ENCODE measurements at regions not wholly inside any gene's neighbourhood (a gene's known extent, or its start where the extent isn't known, plus 50 kb on each side); places are given as distances from the start of the nearest gene placed in this dataset.
"Not testable (repeated sequence)": the region's sequence is repeated elsewhere in the genome, so short reads cannot be mapped to it uniquely, and the experiment has no call there.

- no peak overlapping the region for H3K4me3 ChIP-seq
- no peak overlapping the region for H3K27ac ChIP-seq
Observed at GRCh38 chr3:3689601-3690375, 109.4 kb upstream of the LRRN1 start.

- no peak overlapping the region for H3K4me3 ChIP-seq
- H3K27ac ChIP-seq = no peak overlapping the region
Observed at GRCh38 chr3:3686907-3687648, 112.2 kb upstream of the LRRN1 start.

- Histone ChIP-seq H3K27ac (no peak overlapping the region), H3K4me3 (no peak overlapping the region)
Observed at GRCh38 chr3:3685721-3686120, 113.5 kb upstream of the LRRN1 start.

- H3K4me3 ChIP-seq = no peak overlapping the region
- H3K27ac ChIP-seq = no peak overlapping the region
Observed at GRCh38 chr3:3683261-3683660, 116.0 kb upstream of the LRRN1 start.

DNA sequence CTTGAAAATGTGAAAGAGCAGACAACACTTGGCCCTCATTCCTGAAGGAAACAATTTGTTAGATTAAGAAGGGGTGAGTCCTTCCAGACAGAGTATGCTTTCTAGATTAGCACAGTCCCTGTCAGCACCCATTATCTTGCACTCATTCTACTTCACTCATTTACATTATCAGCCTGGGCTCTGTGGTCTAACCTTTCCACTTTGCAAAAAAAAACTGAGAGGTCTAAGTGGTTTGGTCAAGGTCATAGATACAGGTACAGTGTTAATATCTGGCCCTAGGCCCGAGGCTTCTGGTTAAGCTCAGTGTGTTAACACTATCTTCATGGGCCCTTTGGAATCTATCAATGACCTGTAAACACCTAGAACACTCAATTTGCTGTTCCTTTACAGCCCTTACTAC is 123.4 kb upstream of the LRRN1 start:
- H3K27ac ChIP-seq = no peak overlapping the region
- H3K4me3 ChIP-seq = no peak overlapping the region

DNA sequence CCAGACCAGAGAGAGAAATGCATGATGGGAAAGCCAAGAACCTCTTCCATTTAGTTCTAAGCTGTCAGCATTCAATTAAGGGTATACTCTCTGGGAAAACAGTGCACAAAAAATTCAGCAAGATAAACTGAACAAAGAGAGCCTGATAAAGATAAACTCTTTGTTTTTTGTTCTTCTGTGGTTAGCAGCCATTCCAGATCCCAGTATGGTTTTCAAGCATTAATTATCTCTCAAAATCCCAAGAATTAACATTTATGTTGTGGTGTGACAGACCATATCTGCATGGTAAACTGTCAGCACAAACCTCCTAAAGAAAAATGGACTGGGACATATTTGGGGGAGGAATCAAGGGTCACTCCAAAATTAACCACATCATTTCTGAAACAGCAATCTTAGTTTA is 124.0 kb upstream of the LRRN1 start:
- H3K4me3 ChIP-seq = no peak overlapping the region
- H3K27ac ChIP-seq = no peak overlapping the region

DNA sequence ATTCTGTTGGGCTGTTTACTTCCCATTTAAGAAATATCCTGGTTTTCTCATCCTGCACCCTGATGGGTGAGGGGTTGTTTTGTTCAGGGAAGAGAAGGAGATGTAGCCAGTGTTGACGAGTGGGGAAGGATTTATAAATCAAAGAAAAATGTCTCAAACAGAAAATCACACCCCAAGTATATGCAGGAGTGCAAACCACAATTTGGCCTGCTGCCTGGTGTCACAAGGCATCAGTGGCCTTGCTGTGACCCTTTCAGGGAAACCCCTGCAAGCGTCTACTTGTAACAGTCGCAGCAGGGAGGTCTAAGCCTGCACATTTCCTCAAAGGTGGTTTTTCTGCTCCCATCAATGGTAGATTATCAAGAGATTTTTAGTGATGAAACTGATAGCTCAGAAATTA is 132.6 kb upstream of the LRRN1 start:
- H3K27ac ChIP-seq = no peak overlapping the region
- H3K4me3 ChIP-seq = no peak overlapping the region

DNA sequence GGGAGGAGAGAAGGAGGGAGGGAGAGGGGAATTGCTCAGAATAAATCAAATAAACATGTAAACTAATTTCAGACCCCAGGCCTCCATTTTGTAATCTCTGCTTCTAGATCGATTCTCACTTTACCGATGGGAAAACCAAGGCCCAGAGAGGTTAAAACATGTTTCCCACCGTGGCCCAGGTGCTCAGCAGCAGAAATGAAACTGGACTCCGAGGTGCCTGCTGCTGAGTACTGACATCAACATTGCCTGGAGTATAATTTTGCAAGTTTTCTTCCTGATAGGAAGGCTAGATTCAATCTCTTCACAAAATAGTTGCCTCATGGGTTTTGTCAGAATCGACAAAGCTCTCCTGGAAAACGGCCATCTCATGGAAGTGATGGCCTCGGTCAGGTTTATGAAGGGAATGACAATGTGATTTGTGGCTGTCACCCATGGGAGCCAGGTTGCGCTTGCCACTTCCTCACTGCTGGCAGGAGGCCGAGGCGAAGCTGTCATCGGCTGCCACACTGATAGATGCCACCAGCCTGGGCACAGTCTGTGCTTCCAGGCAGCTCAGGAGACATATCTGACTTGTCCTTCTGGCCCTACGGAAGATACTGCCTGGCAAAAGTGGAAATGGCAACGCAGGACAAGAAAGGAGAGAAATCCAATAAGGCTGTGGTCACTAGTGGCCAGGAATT is 133.1 kb upstream of the LRRN1 start:
- H3K27ac ChIP-seq = no peak overlapping the region
- H3K4me3 ChIP-seq = no peak overlapping the region

DNA sequence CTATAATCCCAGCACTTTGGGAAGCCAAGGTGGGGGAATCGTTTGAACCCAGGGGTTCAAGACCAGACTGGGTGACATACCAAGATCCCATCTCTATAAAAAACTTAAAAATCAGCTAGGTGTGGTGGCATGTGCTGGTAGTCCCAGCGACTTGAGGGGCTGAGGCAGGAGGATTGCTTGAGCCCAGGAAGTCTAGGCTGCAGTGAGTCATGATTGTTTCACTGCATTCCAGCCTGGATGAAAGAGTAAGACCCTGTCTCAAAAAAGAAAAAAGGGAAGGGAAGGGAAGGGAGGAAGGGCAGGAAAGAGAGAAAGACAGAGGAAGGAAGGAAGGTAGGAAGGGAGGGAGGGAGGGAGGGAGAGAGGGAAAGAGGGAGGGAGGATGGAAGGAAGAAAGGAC is 133.7 kb upstream of the LRRN1 start:
- no peak overlapping the region for H3K27ac ChIP-seq
- H3K4me3 ChIP-seq = no peak overlapping the region

- H3K4me3 ChIP-seq = no peak overlapping the region
Observed at GRCh38 chr3:3664935-3665334, 134.3 kb upstream of the LRRN1 start.

DNA sequence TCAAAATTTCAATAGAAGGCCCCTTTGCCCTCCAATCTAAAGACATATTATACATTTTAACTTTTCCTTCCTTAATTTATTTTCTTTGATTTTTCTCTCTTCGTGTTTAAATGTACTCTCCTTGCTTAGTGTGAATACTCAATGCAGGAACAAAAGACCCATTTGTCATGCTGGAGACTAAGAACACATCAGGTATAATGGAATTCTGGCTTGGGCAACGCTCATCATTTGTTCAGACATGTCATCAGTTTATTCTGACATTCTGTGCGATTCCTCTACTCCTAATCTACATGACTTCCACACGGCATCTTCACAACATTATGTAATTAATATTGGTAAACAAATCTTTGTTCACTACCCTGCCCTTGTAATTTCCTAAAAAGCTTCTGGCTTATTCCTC is 136.6 kb upstream of the LRRN1 start:
- Histone ChIP-seq H3K4me3 (no peak overlapping the region), H3K27ac (no peak overlapping the region)

More at GRCh38 chr3:3664935-3665334, 134.3 kb upstream of the LRRN1 start:
- no peak overlapping the region for H3K27ac ChIP-seq

DNA sequence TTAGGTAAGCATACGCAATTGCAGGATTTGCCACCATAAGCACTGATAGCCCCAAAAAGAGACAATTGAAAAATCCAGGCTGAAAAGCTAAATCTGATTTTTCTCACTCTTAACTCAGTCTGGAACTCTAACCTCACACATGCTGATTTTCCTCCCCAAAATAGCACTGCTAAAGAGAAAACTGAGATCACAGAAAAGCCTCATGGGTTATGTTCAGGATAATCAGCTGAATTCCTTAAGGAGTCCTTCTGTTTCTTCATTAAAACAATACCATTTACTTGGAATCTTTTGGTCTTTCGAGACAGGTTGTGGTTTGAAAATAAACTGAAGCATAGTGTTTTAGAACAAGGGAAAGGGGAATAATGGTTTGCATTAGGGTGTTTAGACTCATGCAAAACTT is 144.3 kb upstream of the LRRN1 start:
- H3K27ac ChIP-seq = no peak overlapping the region
- no peak overlapping the region for H3K4me3 ChIP-seq

DNA sequence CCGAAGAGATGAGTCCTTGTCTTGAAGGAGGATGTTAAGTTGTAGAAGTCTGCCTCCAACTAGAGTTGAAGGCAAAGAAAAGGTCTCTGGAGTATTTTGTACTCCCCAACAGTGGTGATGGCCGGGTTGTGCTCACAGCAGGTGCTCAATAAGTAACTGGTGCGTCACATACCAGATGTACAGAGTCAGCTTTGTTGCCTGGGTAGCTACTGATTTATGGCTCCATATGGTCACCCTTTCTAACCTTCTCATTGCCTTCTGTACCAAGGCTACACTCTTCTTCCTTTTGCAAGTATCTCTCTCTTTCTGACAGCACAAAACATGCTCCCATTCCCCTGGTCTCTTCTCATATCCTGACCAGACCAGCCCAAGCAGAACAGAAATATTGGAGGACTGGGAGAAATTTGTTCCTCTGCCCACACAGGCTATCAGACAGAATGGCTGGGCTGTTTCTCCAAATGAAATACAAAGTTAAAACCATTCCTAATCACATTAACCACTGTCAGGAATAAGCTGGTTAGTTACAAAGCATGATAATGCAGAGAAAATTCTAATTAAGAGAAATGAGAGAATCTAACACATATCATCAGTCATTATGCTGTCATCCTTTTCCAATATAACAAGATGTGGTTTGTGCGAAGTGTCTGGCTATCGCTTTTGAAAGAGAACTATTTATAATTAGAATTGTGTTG is 150.1 kb upstream of the LRRN1 start:
- H3K4me3 ChIP-seq = no peak overlapping the region
- no peak overlapping the region for H3K27ac ChIP-seq

GRCh38 chr3:3646934-3647333 is 152.3 kb upstream of the LRRN1 start:
- H3K27ac ChIP-seq = no peak overlapping the region
- H3K4me3 ChIP-seq = no peak overlapping the region

DNA sequence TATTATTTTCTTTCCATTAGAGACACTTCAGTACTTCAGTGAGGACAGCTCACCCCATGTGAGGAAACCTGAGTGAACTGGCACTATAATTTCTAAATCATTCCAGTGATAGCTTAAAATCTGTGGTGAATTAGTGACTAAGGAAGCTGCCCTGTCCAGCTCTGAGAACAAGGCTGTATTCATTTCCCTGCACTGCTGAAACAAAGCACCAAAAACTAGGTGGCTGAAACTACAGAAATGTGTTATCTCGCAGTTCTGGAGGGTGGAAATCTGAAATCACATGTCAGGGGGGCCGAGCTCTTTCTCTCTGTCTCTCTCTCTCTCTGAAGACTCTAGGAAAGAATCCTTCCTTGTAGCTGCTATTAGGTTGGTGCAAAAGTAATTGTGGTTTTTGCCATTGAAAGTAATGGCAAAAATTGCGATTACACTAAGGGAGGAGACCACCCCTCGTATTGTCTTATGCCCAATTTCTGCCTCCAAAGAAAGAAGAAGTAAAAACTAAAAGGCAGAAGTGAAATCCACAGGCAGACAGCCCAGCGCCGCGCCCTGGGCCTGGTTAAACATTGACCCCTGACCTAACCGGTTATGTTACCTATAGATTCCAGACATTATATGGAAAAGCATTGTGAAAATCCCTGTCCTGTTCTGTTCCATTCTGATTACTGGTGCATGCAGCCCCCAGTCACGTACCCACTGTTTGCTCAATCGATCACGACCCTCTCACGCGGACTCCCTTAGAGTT is 153.0 kb upstream of the LRRN1 start:
- H3K4me3 ChIP-seq, H3K27ac ChIP-seq: not testable (repeated sequence)

DNA sequence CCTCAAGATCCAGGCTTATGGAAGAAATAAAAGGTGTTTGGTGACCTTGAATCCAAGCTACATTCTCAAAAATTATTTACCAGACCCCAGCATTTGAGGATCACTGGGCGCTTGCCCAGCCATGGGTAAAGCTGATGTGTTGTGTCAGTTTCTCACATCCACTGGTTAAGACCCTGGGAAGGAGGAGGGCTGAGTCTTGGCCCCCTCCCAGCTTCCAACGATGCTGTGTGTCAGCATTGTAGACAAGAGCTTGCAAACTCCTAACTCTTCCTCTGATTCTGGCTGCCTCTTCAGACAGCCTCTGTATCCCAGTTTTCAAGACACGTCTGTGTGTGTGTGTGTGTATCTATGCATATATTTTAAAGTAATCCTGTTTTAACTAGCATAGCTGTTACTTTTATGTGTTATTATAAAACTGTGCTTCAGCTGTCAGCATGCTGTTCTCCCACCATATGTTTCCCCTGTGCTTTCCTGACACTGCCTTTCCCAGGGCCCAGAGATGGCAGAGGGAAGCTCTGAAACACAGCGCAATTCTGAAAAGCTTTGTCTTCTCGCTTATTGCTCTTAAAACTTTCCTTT is 157.3 kb upstream of the LRRN1 start:
- no peak overlapping the region for H3K27ac ChIP-seq

DNA sequence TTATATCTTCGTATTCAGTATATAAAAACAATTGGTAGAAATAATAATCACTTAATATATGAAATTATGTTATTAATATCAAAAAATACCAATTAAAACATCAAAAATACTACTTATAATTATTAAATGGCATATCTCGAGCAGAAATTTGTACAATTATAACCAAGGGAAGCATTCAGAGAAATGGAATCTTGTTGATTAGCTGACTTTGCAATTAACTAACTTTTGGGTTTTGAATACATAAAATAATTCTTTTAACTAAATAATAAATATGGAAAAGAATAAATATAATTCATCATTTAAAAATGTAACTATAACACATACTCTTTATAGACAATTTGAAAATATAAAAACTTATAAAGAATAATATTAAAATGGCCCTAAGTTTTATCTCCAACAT is 160.2 kb upstream of the LRRN1 start:
- Histone ChIP-seq H3K4me3 (no peak overlapping the region), H3K27ac (no peak overlapping the region)

More for the DNA sequence above, 157.3 kb upstream of the LRRN1 start:
- no peak overlapping the region for H3K4me3 ChIP-seq

DNA sequence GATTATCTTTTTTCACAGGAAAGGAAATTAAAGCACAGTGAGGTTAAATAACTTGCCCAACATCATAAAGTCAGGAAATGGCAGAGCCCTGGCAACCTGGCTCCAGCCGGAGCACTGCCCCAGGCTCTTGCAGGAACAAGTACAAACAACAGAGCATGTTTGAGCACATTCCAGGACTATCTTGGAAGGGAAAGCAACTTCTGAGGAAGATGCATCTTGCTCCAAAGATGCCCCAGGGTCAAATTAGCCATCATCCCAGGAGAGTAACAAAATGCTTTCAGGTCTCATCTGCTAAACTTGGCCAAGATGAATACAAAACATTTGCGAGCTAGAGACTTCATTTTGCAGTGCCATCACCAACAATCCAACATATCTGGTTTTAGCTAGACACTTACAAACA is 162.4 kb upstream of the LRRN1 start:
- Histone ChIP-seq H3K4me3 (no peak overlapping the region), H3K27ac (no peak overlapping the region)

DNA sequence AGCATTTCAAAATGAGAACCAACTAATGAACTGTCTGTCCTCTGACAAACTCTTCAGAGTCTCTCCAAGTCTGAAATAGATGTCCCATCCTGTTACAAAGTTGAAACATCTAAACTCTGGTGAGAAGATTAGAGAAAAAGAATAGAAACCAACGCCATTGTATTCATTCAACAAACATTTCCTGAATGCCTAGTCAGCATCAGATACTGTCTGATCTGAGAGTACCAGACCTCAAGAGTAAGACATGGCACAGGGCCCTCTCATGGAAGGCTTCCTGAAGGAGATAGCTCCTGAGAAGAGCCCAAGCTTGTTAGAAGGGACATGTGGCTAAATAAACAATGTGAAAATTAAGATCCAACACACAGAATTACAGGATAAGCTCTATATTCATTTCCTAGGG is 164.1 kb upstream of the LRRN1 start:
- H3K4me3 ChIP-seq = no peak overlapping the region
- H3K27ac ChIP-seq = no peak overlapping the region

All from skin epidermis (tissue), 12 donors.